Stimulated activated CD8-positive, alpha-beta memory T cell treated with anti-CD3 and anti-CD28 coated beads, Interleukin-4, amount 100 ng/mL, for 48 hours (primary cell): ENCODE measurements at regions not wholly inside any gene's neighbourhood (a gene's known extent, or its start where the extent isn't known, plus 50 kb on each side); places are given as distances from the start of the nearest gene placed in this dataset.

Source experiments
- DNase-seq: peaks from one replicate; pipeline ENCODE4 v3.0.0-alpha.2; 2020

- no peak for DNase-seq
These were observed 57.1 kb downstream of the FAM181B start for GRCh38 chr11:82676483-82677094.

DNA sequence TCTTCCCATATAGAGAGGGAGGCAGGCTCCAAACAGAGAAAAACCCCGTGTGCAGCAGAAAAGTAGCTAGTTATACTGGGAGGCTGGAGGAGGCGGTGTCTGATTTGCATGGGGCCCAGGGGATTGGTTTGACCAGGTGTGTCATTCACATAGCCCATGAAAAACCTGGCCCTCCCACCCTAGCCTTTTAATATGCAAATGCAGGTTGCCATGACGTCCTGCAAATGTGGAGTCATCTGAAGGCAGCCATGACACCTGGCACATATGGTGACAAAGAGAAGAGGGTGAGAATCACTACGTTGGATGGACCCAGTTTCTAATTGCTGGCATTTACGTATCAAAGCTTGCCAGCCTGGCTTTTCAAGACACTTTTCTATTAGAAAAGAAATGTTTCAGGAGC lies 57.8 kb downstream of the FAM181B start:
- no peak for DNase-seq

- DNase-seq: no peak
These were observed 60.0 kb downstream of the FAM181B start for GRCh38 chr11:82673631-82674030.

GRCh38 chr11:82671451-82671850 lies 62.2 kb downstream of the FAM181B start:
- no peak for DNase-seq

- no peak for DNase-seq
These were observed 70.1 kb downstream of the FAM181B start for GRCh38 chr11:82663535-82663934.

GRCh38 chr11:82653752-82654151 lies 79.9 kb downstream of the FAM181B start:
- DNase-seq: no peak

GRCh38 chr11:82639251-82639650 lies 94.4 kb downstream of the FAM181B start:
- no peak for DNase-seq

DNA sequence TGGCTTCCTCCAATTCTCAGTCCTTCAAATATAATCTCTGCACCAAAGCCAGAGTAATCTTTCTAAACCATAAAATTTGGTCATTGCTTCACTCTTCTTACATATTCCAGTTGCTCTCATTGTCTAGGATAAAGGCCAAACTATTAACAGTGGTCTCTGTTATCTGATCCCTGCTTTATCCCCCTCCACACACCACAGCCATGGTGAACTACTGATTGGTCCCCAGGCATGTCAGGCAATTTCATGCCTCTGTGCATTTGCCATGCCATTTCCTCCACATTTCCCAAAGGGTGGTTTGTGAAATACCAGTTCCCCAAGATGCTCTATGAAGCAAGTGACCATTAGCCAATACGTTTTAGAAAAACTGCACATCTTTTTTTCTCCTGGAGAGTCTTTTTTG lies 97.0 kb downstream of the FAM181B start:
- DNase-seq: no peak

DNA sequence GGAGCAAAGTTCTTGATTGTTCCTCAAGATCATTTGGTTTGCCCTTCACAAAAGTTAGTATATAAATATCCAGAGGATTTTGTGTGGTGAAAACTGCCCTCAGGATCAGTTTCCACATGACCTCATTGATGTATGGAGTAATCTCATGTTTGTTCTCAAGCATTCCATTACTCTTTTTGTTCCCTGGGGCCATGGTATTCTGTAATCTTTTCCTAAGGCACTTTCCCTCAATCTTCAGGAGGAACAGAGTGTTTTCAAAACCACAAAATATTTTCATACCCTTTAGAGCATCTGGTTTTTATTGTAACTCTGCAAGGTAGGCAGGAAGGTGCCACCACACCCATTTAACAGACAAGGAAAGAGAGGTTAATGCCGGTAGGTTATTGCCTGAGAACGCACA lies 99.6 kb downstream of the FAM181B start:
- DNase-seq: no peak

GRCh38 chr11:82631722-82632630 lies 101.7 kb downstream of the FAM181B start:
- DNase-seq: no peak

DNA sequence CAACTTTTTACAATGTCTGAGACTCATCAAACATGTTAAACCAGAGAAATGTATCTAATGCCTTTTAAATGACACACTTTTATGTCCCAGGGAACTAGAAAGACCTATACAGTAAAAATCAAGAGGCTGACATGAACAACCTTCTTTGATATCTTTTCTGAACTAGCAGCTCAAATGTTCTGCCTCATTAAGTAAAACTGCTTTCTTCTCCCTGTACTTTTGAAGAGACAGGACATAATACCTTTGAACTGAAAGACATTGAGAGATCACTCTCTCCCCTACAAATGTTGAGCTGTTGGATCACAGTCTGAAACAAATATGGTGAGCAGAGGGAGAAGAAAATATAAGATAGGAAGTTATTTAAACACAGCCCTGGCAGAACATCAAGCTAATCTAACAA lies 123.0 kb downstream of the FAM181B start:
- no peak for DNase-seq

DNA sequence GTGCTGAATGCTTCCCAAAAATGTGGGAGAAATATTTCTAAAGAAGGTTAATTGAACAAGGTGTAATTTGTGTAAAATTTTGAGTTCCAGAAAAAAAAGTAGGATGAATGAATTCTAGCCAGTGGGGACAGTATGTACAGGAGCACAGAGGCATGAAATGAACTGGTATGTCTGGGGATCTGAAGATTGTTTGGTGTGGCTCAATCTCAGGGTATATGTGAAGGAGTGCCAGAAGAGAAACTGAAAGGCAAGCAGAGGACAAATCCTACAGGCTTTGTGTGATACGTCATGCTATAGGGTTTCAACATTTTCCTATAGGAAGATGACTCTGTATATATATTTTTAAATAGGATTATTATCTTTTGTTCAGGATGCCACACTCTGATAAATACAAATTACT lies 126.9 kb downstream of the FAM181B start:
- DNase-seq: no peak

DNA sequence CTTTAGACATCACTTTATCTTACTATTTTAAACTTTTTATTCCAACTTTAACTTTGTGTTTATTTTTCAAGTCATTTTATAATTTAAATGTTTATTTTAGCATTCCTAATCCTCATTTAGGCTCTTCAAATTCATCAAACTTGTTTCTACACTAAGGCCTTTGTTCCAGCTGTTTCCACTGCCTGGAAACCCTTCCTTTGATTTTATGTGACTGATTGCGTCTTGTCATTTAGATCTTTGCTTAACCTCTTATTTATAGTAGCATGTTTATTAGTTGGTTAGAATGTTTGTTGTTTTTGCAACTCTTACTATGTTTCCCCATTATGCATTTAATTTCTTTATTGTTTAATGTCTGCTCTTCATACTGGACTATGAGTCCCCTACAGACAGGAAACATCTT lies 132.0 kb downstream of the FAM181B start:
- DNase-seq: no peak

- DNase-seq: no peak
These were observed 133.8 kb downstream of the FAM181B start for GRCh38 chr11:82599836-82600235.

DNA sequence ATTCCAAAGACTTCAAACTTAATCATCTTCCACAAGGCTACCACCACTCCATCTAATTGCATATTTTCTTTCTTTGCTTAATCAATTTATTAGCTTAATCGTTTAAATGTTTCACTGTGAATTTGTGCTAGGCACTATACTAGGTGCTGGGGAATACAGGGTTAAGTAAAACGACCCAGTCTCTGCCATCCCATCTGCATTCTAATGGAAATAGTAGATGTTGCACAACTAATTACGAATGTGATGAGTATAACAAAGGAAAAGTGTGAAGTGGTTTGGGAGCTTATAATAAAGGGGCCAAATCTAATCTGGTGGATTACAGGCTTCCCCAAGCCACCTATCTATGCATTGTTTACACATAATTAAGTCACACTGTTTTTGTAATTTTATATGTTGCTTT lies 147.1 kb downstream of the FAM181B start:
- DNase-seq: no peak

GRCh38 chr11:82577246-82577645 lies 156.4 kb downstream of the FAM181B start:
- no peak for DNase-seq

GRCh38 chr11:82560836-82561235 lies 172.8 kb downstream of the FAM181B start:
- no peak for DNase-seq

GRCh38 chr11:82559609-82560008 lies 174.1 kb downstream of the FAM181B start:
- no peak for DNase-seq

DNA sequence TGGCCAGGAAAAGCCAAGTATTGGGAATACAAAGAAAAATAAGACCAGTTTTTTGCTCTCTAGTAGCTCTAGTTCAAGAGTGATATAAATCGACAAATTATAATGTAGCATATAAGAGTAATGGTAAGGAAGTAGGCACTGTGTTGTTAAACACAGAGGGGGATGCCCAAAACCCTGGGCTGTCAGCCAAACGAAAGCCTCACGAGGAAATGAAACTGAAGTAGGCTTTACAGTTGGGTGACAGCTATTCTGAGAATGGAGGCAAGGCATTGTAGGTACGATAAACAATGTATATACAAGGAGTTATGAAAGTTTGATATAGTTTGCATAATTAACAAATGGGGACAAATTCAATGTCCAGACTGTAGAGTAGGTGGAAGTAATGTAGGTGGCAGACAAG lies 176.4 kb downstream of the FAM181B start:
- DNase-seq: no peak

GRCh38 chr11:82556210-82556609 lies 177.5 kb downstream of the FAM181B start:
- DNase-seq: no peak

- no peak for DNase-seq
These were observed 186.8 kb downstream of the FAM181B start for GRCh38 chr11:82546661-82547557.

DNA sequence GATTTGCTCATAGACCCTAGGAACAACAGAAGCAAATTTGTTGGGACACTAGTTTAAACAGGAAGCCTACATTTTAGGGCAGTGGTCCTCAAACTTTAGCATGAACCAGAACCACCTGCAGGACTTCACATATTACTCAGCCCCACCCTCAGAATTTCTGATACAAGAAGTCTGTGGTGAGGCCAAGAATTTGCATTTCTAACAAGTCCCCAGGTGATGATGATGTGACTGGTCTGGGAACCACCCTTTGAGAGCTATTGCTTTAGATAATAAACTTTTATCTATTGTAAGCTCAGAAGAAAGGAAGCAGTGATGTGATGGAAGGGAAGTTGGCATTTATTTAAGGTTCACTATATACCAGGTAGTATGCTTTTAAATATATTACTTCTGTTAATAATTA lies 194.0 kb downstream of the FAM181B start:
- no peak for DNase-seq

DNA sequence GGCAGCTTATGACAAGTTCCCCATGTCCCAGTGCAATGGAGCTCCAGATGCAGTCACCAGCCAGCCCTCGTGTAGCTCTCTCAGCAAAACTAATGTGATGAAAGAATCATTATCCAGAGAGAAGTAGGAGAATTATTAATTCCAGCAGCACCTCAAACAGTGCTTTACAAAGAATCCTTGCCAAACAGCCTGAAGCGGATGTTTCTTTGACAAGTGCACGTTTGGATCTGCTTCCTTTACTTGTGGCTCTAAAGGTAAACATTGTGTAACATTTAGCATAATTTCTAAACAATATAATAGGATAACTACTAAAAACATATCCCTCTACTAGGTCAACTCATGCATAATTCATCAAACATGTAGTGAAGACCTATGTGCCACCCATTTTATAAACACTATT lies 197.0 kb downstream of the FAM181B start:
- no peak for DNase-seq
